ENCODE measurements at regions not wholly inside any gene's neighbourhood (a gene's known extent, or its start where the extent isn't known, plus 50 kb on each side); places are given as distances from the start of the nearest gene placed in this dataset.

DNA sequence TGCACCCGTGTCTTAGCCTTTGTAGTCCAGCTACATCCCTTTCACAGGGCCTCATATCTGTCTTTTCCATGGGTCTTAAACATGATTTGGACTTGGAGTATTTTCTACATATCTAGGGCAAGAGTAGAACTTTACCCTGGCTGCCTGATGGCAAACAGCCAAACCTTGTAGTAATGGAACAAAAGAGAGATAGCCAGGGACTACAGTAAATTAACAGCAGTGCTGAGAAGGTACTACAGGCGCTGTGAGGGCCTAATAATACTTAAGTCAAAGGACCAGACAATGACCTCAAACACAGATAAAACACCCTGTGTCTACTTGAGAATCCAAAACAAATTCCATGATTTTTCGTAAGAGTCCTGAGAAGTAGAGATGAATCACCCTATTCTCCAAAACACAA is 111.0 kb upstream of the WDR17 start:
- TF ChIP-seq, protein P1, sequence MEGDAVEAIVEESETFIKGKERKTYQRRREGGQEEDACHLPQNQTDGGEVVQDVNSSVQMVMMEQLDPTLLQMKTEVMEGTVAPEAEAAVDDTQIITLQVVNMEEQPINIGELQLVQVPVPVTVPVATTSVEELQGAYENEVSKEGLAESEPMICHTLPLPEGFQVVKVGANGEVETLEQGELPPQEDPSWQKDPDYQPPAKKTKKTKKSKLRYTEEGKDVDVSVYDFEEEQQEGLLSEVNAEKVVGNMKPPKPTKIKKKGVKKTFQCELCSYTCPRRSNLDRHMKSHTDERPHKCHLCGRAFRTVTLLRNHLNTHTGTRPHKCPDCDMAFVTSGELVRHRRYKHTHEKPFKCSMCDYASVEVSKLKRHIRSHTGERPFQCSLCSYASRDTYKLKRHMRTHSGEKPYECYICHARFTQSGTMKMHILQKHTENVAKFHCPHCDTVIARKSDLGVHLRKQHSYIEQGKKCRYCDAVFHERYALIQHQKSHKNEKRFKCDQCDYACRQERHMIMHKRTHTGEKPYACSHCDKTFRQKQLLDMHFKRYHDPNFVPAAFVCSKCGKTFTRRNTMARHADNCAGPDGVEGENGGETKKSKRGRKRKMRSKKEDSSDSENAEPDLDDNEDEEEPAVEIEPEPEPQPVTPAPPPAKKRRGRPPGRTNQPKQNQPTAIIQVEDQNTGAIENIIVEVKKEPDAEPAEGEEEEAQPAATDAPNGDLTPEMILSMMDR (IDR thresholded peaks at IDR 0.05; ENCODE audit: low read length), result no peak
- TF ChIP-seq EZH2 (optimal IDR thresholded peaks at IDR 0.05; ENCODE audit: low read depth, low read length), result no peak
- no peak for TF ChIP-seq EZH2phosphoT487 (IDR thresholded peaks at IDR 0.05; ENCODE audit: low read length)

Data from MM.1S (cell line).